ENCODE measurements at regions not wholly inside any gene's neighbourhood (a gene's known extent, or its start where the extent isn't known, plus 50 kb on each side); places are given as distances from the start of the nearest gene placed in this dataset.

DNA sequence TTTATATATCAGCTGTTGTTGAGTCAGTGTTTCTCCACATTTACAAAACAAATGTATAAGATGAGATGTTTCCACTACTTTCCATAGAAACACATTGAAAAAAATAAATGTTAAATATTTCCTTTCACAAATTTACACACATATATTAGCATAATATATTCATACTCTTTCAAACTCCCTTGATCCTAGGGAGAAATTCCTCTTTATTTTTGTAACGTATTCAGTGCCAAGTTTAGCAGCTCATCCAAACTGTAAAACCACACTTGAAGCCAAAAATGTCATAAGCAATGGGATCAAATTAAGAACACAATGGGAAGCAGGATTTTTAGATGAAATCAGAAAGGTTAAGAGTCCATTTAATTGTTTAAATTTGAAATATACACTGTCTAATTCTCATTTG lies 381.1 kb upstream of the MAD2L1 start:
- DNase-seq (no peak), ATAC-seq (ENCODE audit: poor library complexity) (no peak)
- no peaks in the 10 kb centered on the region for H3K36me3 Mint-ChIP-seq (ENCODE audit: low read depth)
- no peaks in the 10 kb centered on the region for H3K9me3 ChIP-seq (ENCODE audit: control insufficient read depth in 1 of 2, insufficient read depth in 1 of 2, low read length in 2 of 2)
- intact Hi-C loops (cut with DNase I, micrococcal nuclease) = no loop called here
- no peaks in the 10 kb centered on the region for H3K9me3 Mint-ChIP-seq
- CTCF ChIA-PET = no interaction called here
- POLR2A ChIA-PET = no interaction called here
- no peak overlapping the region for H3K4me3 Mint-ChIP-seq
- H3K36me3 ChIP-seq (ENCODE audit: insufficient read depth, low read length) = no peaks in the 10 kb centered on the region
- no peaks in the 10 kb centered on the region for H3K27me3 ChIP-seq (ENCODE audit: control insufficient read depth in 1 of 2, insufficient read depth in 2 of 2, low read length in 2 of 2)
- peaks cover 25% of the 10 kb centered on the region for H3K27me3 Mint-ChIP-seq
- TF ChIP-seq, protein P1, sequence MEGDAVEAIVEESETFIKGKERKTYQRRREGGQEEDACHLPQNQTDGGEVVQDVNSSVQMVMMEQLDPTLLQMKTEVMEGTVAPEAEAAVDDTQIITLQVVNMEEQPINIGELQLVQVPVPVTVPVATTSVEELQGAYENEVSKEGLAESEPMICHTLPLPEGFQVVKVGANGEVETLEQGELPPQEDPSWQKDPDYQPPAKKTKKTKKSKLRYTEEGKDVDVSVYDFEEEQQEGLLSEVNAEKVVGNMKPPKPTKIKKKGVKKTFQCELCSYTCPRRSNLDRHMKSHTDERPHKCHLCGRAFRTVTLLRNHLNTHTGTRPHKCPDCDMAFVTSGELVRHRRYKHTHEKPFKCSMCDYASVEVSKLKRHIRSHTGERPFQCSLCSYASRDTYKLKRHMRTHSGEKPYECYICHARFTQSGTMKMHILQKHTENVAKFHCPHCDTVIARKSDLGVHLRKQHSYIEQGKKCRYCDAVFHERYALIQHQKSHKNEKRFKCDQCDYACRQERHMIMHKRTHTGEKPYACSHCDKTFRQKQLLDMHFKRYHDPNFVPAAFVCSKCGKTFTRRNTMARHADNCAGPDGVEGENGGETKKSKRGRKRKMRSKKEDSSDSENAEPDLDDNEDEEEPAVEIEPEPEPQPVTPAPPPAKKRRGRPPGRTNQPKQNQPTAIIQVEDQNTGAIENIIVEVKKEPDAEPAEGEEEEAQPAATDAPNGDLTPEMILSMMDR (IDR thresholded peaks at IDR 0.05) = no peak
- no peaks in the 10 kb centered on the region for H3K4me1 ChIP-seq (ENCODE audit: insufficient read depth, low read length)
- no peak overlapping the region for H3K27ac Mint-ChIP-seq
- no peaks in the 10 kb centered on the region for H3K4me1 Mint-ChIP-seq (ENCODE audit: low read depth)
- no peak overlapping the region for H3K27ac ChIP-seq (ENCODE audit: low read depth in 1 of 2, low read length in 2 of 2)
- H3K4me3 ChIP-seq (ENCODE audit: low read length) = no peak overlapping the region

DNA sequence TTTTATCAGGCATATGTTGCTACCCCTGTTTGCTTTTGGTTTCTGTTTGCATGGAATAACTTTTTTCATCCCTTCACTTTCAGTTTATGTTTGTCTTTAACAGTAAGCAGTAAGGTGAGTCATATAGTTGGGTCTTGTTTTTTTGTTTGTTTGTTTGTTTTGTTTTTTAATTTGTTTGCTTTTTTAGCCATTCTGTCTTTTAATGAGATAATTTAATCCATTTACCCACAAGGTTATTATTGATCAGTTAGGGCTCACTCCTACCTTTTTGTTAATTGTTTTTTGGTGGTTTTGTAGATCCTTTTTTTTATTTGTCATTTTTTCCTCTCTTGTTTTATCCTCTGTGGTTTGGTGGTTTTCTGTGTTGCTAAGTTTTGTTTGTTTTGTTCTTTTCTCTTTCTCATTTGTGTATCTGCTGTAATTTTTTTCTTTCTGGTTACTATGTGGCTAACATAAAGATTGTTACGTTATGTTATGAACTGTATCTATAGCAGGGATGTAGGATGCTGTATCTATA lies 379.5 kb upstream of the MAD2L1 start:
- no peaks in the 10 kb centered on the region for H3K36me3 ChIP-seq (ENCODE audit: insufficient read depth, low read length)
- H3K27me3 Mint-ChIP-seq = peaks cover 12% of the 10 kb centered on the region
- TF ChIP-seq, protein P1 (IDR thresholded peaks at IDR 0.05) = no peak
- H3K9me3 ChIP-seq (ENCODE audit: control insufficient read depth in 1 of 2, insufficient read depth in 1 of 2, low read length in 2 of 2) = no peaks in the 10 kb centered on the region
- ChIA-PET CTCF (no interaction called here), POLR2A (no interaction called here)
- H3K36me3 Mint-ChIP-seq (ENCODE audit: low read depth) = no peaks in the 10 kb centered on the region
- H3K27ac Mint-ChIP-seq = no peak overlapping the region
- no peaks in the 10 kb centered on the region for H3K4me1 Mint-ChIP-seq (ENCODE audit: low read depth)
- H3K4me1 ChIP-seq (ENCODE audit: insufficient read depth, low read length) = no peaks in the 10 kb centered on the region
- H3K4me3 ChIP-seq (ENCODE audit: low read length) = no peak overlapping the region
- no peaks in the 10 kb centered on the region for H3K9me3 Mint-ChIP-seq
- DNase-seq (peak in 1 of 14 experiments; percentile 5), ATAC-seq (ENCODE audit: poor library complexity) (no peak)
- H3K4me3 Mint-ChIP-seq = no peak overlapping the region
- no peak overlapping the region for H3K27ac ChIP-seq (ENCODE audit: low read depth in 1 of 2, low read length in 2 of 2)
- intact Hi-C loops (cut with DNase I, micrococcal nuclease) = no loop called here
- H3K27me3 ChIP-seq (ENCODE audit: control insufficient read depth in 1 of 2, insufficient read depth in 2 of 2, low read length in 2 of 2) = no peaks in the 10 kb centered on the region

DNA sequence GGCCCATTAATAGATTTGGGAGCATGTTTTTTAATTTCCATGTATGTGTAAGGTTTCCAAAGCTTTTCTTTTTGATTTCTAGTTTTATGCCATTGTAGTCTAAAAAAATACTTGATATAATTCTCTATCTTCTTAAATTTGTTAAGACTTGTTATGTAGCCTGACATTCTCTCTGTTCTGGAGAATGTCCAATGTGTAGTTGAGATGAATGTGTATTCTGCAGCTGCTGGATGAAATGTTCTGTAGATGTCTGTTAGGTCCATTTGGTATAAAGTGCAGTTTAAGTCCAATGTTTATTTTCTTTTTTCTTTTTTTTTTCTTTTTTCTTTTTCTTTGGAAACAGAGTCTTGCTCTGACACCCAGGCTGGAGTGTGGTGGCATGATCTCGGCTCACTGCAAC lies 378.5 kb upstream of the MAD2L1 start:
- no peaks in the 10 kb centered on the region for H3K4me1 Mint-ChIP-seq (ENCODE audit: low read depth)
- Histone ChIP-seq H3K36me3 (ENCODE audit: insufficient read depth, low read length) (no peaks in the 10 kb centered on the region), H3K9me3 (ENCODE audit: control insufficient read depth in 1 of 2, insufficient read depth in 1 of 2, low read length in 2 of 2) (no peaks in the 10 kb centered on the region), H3K27ac (ENCODE audit: low read depth in 1 of 2, low read length in 2 of 2) (no peak overlapping the region), H3K4me1 (ENCODE audit: insufficient read depth, low read length) (no peaks in the 10 kb centered on the region), H3K27me3 (ENCODE audit: control insufficient read depth in 1 of 2, insufficient read depth in 2 of 2, low read length in 2 of 2) (no peaks in the 10 kb centered on the region), H3K4me3 (ENCODE audit: low read length) (no peak overlapping the region)
- no peaks in the 10 kb centered on the region for H3K9me3 Mint-ChIP-seq
- ChIA-PET CTCF (no interaction called here), POLR2A (no interaction called here)
- TF ChIP-seq, protein P1 (IDR thresholded peaks at IDR 0.05) = no peak
- intact Hi-C loops (cut with DNase I, micrococcal nuclease) = no loop called here
- H3K4me3 Mint-ChIP-seq = no peak overlapping the region
- ATAC-seq (ENCODE audit: poor library complexity) = no peak
- H3K36me3 Mint-ChIP-seq (ENCODE audit: low read depth) = no peaks in the 10 kb centered on the region
- H3K27me3 Mint-ChIP-seq = peaks cover 12% of the 10 kb centered on the region
- no peak for DNase-seq
- H3K27ac Mint-ChIP-seq = no peak overlapping the region
